ENCODE measurements at regions not wholly inside any gene's neighbourhood (a gene's known extent, or its start where the extent isn't known, plus 50 kb on each side); places are given as distances from the start of the nearest gene placed in this dataset.

- TF ChIP-seq EZH2 (IDR thresholded peaks at IDR 0.05; ENCODE audit: low read length) (no peak), CTCF (optimal IDR thresholded peaks at IDR 0.05 in 1 of 3, IDR thresholded peaks at IDR 0.05 in 1 of 3, conservative IDR thresholded peaks at IDR 0.05 in 1 of 3; ENCODE audit: extremely low read depth in 1 of 3, insufficient read depth in 2 of 3, low read length in 3 of 3) (no peak)
- H3K27ac ChIP-seq (ENCODE audit: control insufficient read depth, insufficient read depth, low read length), result no peak overlapping the region
- peaks cover 5% of the 10 kb centered on the region for H3K27me3 ChIP-seq (ENCODE audit: control insufficient read depth, extremely low read depth, insufficient read depth, low read length)
- no peak overlapping the region for H3K4me2 ChIP-seq (ENCODE audit: control insufficient read depth, extremely low read depth, insufficient read depth, low read depth, low read length)
- no peak for FAIRE-seq
- no peaks in the 10 kb centered on the region for H3K9me1 ChIP-seq (ENCODE audit: control insufficient read depth, extremely low read depth, insufficient read depth, low read length)
- no peak for DNase-seq (ENCODE audit: low read depth, low spot score)
- no peak overlapping the region for H3K4me3 ChIP-seq (ENCODE audit: control insufficient read depth in 2 of 3, extremely low read depth in 1 of 3, insufficient read depth in 2 of 3, low read depth in 1 of 3, low read length in 3 of 3)
- H3K36me3 ChIP-seq (ENCODE audit: control insufficient read depth in 2 of 2, extremely low read depth in 1 of 2, insufficient read depth in 2 of 2, low read length in 2 of 2), result no peaks in the 10 kb centered on the region
- dilution Hi-C loops (cut with MboI; ENCODE audit: extremely low pct_ligation_motif_present, low sequenced_read_pairs), result no loop called here
- no peaks in the 10 kb centered on the region for H4K20me1 ChIP-seq (ENCODE audit: control insufficient read depth, extremely low read depth, insufficient read depth, low read length)
- no peaks in the 10 kb centered on the region for H3K4me1 ChIP-seq (ENCODE audit: control insufficient read depth, extremely low read depth, insufficient read depth, low read length)
- no peak overlapping the region for H2AFZ ChIP-seq (ENCODE audit: control insufficient read depth, low read length)
- H3K79me2 ChIP-seq (ENCODE audit: control insufficient read depth, insufficient read depth, low read length), result no peaks in the 10 kb centered on the region
- no peaks in the 10 kb centered on the region for H3K9me3 ChIP-seq (ENCODE audit: control insufficient read depth, low read depth, low read length)
- no peak overlapping the region for H3K9ac ChIP-seq (ENCODE audit: control insufficient read depth, extremely low read depth, insufficient read depth, low read length)
Observed at GRCh38 chr11:92787638-92788037, 181.8 kb upstream of the MTNR1B start.

GRCh38 chr11:92789761-92790160, 179.7 kb upstream of the MTNR1B start:
- no peak for FAIRE-seq
- dilution Hi-C loops (cut with MboI; ENCODE audit: extremely low pct_ligation_motif_present, low sequenced_read_pairs), result no loop called here
- no peaks in the 10 kb centered on the region for H3K36me3 ChIP-seq (ENCODE audit: control insufficient read depth in 2 of 2, extremely low read depth in 1 of 2, insufficient read depth in 2 of 2, low read length in 2 of 2)

More at GRCh38 chr11:92789761-92790160, 179.7 kb upstream of the MTNR1B start:
- Histone ChIP-seq H3K9ac (ENCODE audit: control insufficient read depth, extremely low read depth, insufficient read depth, low read length) (no peak overlapping the region), H3K4me1 (ENCODE audit: control insufficient read depth, extremely low read depth, insufficient read depth, low read length) (no peaks in the 10 kb centered on the region), H3K9me1 (ENCODE audit: control insufficient read depth, extremely low read depth, insufficient read depth, low read length) (no peaks in the 10 kb centered on the region), H3K27me3 (ENCODE audit: control insufficient read depth, extremely low read depth, insufficient read depth, low read length) (peaks cover 5% of the 10 kb centered on the region), H4K20me1 (ENCODE audit: control insufficient read depth, extremely low read depth, insufficient read depth, low read length) (no peaks in the 10 kb centered on the region), H3K9me3 (ENCODE audit: control insufficient read depth, low read depth, low read length) (no peaks in the 10 kb centered on the region), H3K4me2 (ENCODE audit: control insufficient read depth, extremely low read depth, insufficient read depth, low read depth, low read length) (no peak overlapping the region), H3K27ac (ENCODE audit: control insufficient read depth, insufficient read depth, low read length) (no peak overlapping the region), H2AFZ (ENCODE audit: control insufficient read depth, low read length) (no peak overlapping the region), H3K4me3 (ENCODE audit: control insufficient read depth in 2 of 3, extremely low read depth in 1 of 3, insufficient read depth in 2 of 3, low read depth in 1 of 3, low read length in 3 of 3) (no peak overlapping the region), H3K79me2 (ENCODE audit: control insufficient read depth, insufficient read depth, low read length) (no peaks in the 10 kb centered on the region)
- DNase-seq (ENCODE audit: low read depth, low spot score), result no peak
- TF ChIP-seq CTCF (optimal IDR thresholded peaks at IDR 0.05 in 1 of 3, IDR thresholded peaks at IDR 0.05 in 1 of 3, conservative IDR thresholded peaks at IDR 0.05 in 1 of 3; ENCODE audit: extremely low read depth in 1 of 3, insufficient read depth in 2 of 3, low read length in 3 of 3), result no peak
- no peak for TF ChIP-seq EZH2 (IDR thresholded peaks at IDR 0.05; ENCODE audit: low read length)

Measured in keratinocyte (primary cell).